K562 (cell line): ENCODE measurements at regions not wholly inside any gene's neighbourhood (a gene's known extent, or its start where the extent isn't known, plus 50 kb on each side); places are given as distances from the start of the nearest gene placed in this dataset.

Experiments
- BRD4 ChIP-seq: fragments of 200-600 bp; sonication (generic); IDR thresholded peaks from 2 replicates; pipeline ENCODE4 v1.6.1; 2017; ENCODE audit warnings: inconsistent platforms
- CTCFL ChIP-seq: IDR thresholded peaks from 2 replicates; pipeline ENCODE4 v1.6.1; 2011; ENCODE audit warnings: borderline replicate concordance, low read depth, mild to moderate bottlenecking, moderate library complexity, low read length; ENCODE audit not compliant: insufficient read depth, poor library complexity, severe bottlenecking
- HINFP ChIP-seq: fragments of 450-650 bp; conservative IDR thresholded peaks from 2 replicates; pipeline ENCODE4 v1.6.1; 2016; ENCODE audit warnings: missing genetic modification characterization, low read depth, mild to moderate bottlenecking, control low read depth, missing compliant biosample characterization
- KAT8 ChIP-seq: fragments of 450-650 bp; IDR thresholded peaks from 2 replicates; pipeline ENCODE4 v1.6.1; 2016; ENCODE audit warnings: low read depth, mild to moderate bottlenecking
- MAFF ChIP-seq: IDR thresholded peaks from 2 replicates; pipeline ENCODE4 v1.6.1; 2012; ENCODE audit warnings: low read length, improper control_type of control experiment
- MLLT1 ChIP-seq, 2 experiments: fragments of 450-650 bp; IDR thresholded peaks; 2 replicates each; pipeline ENCODE4 v1.6.1; 2016
- NR2C2 ChIP-seq, 2 experiments: fragments of 200-800 bp in 1 of 2; sonication (Bioruptor generic) in 1 of 2; sonication (generic) in 1 of 2; formaldehyde crosslinking in 1 of 2; IDR thresholded peaks; 2 replicates each; pipeline versions ENCODE4 v1.6.1 to v1.8.0; 2016 to 2022; ENCODE audit warnings: mild to moderate bottlenecking in 1 of 2, missing compliant biosample characterization in 1 of 2, missing genetic modification characterization in 1 of 2, missing genetic modification reagents in 1 of 2
- PHF8 ChIP-seq: fragments of 200-600 bp; sonication (generic); IDR thresholded peaks from 2 replicates; pipeline ENCODE4 v1.6.1; 2012; ENCODE audit warnings: mixed run types, mild to moderate bottlenecking, inconsistent platforms, low read length, moderate library complexity, borderline replicate concordance
- RBM25 ChIP-seq: fragments of 200-400 bp; formaldehyde crosslinking; IDR thresholded peaks from 2 replicates; pipeline ENCODE4 v1.6.1; 2018; ENCODE audit warnings: low read length, low read depth, moderate library complexity; ENCODE audit not compliant: severe bottlenecking
- YY1 ChIP-seq, 3 experiments: IDR thresholded peaks; 2 replicates each; pipeline ENCODE4 v1.6.1; 2011; ENCODE audit warnings: low read length in 2 of 3, mild to moderate bottlenecking in 2 of 3, moderate library complexity in 2 of 3, borderline replicate concordance in 1 of 3, control low read depth in 1 of 3, low read depth in 1 of 3; ENCODE audit not compliant: insufficient read depth in 3 of 3, insufficient replicate concordance in 2 of 3, control insufficient read depth in 1 of 3, insufficient read length in 1 of 3; ENCODE audit errors: extremely low read depth in 1 of 3
- ZFX ChIP-seq: sonication (generic); formaldehyde crosslinking; IDR thresholded peaks from 2 replicates; pipeline ENCODE4 v1.8.0; 2022; ENCODE audit warnings: mild to moderate bottlenecking, missing genetic modification reagents, moderate library complexity
- ZNF592 ChIP-seq: fragments of 450-650 bp; IDR thresholded peaks from 2 replicates; pipeline ENCODE4 v1.6.1; 2017; ENCODE audit warnings: antibody characterized with exemption, mild to moderate bottlenecking
- ZNF644 ChIP-seq: fragments of 200-800 bp; sonication (Bioruptor generic); IDR thresholded peaks from 2 replicates; pipeline ENCODE4 v1.6.1; 2016; ENCODE audit warnings: low read depth, missing genetic modification characterization, missing compliant biosample characterization

- TF ChIP-seq CTCFL = no peak
- TF ChIP-seq ZFX (CRISPR knock-in tag) = peak; percentile 90
- peak; percentile 25; the same call in 1 of the 2 replicates for TF ChIP-seq PHF8
- TF ChIP-seq RBM25 = no peak
- TF ChIP-seq ZNF644 (tag) = peak; percentile 29; the same call in 1 of the 2 replicates
- peak; percentile 36 to 54; a peak in 3 of 4 replicates for TF ChIP-seq MLLT1 (IDR thresholded peaks at IDR 0.05)
- peak; percentile 94 for TF ChIP-seq BRD4
- no peak for TF ChIP-seq NR2C2 (CRISPR knock-in tag; IDR thresholded peaks at IDR 0.05)
- TF ChIP-seq NR2C2 (tag; IDR thresholded peaks at IDR 0.05) = peak; percentile 20; the same call in 1 of the 2 replicates
- TF ChIP-seq KAT8 = 0 out of 2 replicates have a peak, but pooled peaks have one; percentile 39
- TF ChIP-seq YY1 (IDR thresholded peaks at IDR 0.05; ENCODE audit: borderline replicate concordance in 1 of 3, control insufficient read depth in 1 of 3, extremely low read depth in 1 of 3, insufficient read depth in 3 of 3, insufficient read length in 1 of 3, insufficient replicate concordance in 2 of 3, low read depth in 1 of 3, low read length in 2 of 3) = no peak
- TF ChIP-seq ZNF592 = peak; percentile 43; the same call in 1 of the 2 replicates
- TF ChIP-seq HINFP (tag) = 0 out of 2 replicates have a peak, but pooled peaks have one; percentile 36
- TF ChIP-seq MAFF = no peak
These were observed 62.8 kb upstream of the KCNQ5 start (continued) for GRCh38 chr6:72559067-72559466.
